ENCODE measurements at regions not wholly inside any gene's neighbourhood (a gene's known extent, or its start where the extent isn't known, plus 50 kb on each side); places are given as distances from the start of the nearest gene placed in this dataset.
"Not testable (repeated sequence)": the region's sequence is repeated elsewhere in the genome, so short reads cannot be mapped to it uniquely, and the experiment has no call there.

- no peak overlapping the region for H2AFZ ChIP-seq (ENCODE audit: low read length)
- H3K36me3 ChIP-seq (ENCODE audit: insufficient read depth, low read length): no peaks in the 10 kb centered on the region
- DNase-seq: no peak
- no peak overlapping the region for H3K4me3 ChIP-seq (ENCODE audit: low read length)
- no peak overlapping the region for H3K9ac ChIP-seq (ENCODE audit: low read length)
- no peaks in the 10 kb centered on the region for H3K79me2 ChIP-seq (ENCODE audit: low read length)
- H3K27me3 ChIP-seq (ENCODE audit: low read length): no peaks in the 10 kb centered on the region
- H3K4me1 ChIP-seq (ENCODE audit: low read length): no peaks in the 10 kb centered on the region
- H3K27ac ChIP-seq (ENCODE audit: low read length): no peak overlapping the region
- no peaks in the 10 kb centered on the region for H3K9me2 ChIP-seq (replicated peaks; ENCODE audit: insufficient read depth, low read length)
- no peak overlapping the region for H3K4me2 ChIP-seq (ENCODE audit: low read depth, low read length, poor library complexity, severe bottlenecking)
- H3K9me3 ChIP-seq (ENCODE audit: low read length): no peaks in the 10 kb centered on the region
- no peaks in the 10 kb centered on the region for H4K20me1 ChIP-seq (ENCODE audit: insufficient read depth, low read depth, low read length)
These were observed 227.9 kb upstream of the KYNU start for GRCh38 chr2:142649581-142649980.

GRCh38 chr2:142642650-142643049, 234.8 kb upstream of the KYNU start:
- Histone ChIP-seq H2AFZ (ENCODE audit: low read length) (no peak overlapping the region), H3K9ac (ENCODE audit: low read length) (no peak overlapping the region), H3K4me1 (ENCODE audit: low read length) (no peaks in the 10 kb centered on the region)

GRCh38 chr2:142629193-142629592, 248.3 kb upstream of the KYNU start:
- Histone ChIP-seq H3K27me3 (ENCODE audit: low read length) (no peaks in the 10 kb centered on the region), H3K36me3 (ENCODE audit: insufficient read depth, low read length) (no peaks in the 10 kb centered on the region), H3K9me3 (ENCODE audit: low read length) (no peaks in the 10 kb centered on the region; the same call in 1 of the 2 replicates), H3K9ac (ENCODE audit: low read length) (no peak overlapping the region), H2AFZ (ENCODE audit: low read length) (no peak overlapping the region), H3K4me3 (ENCODE audit: low read length) (no peak overlapping the region), H3K4me2 (ENCODE audit: low read depth, low read length, poor library complexity, severe bottlenecking) (no peak overlapping the region), H4K20me1 (ENCODE audit: insufficient read depth, low read depth, low read length) (no peaks in the 10 kb centered on the region), H3K4me1 (ENCODE audit: low read length) (no peaks in the 10 kb centered on the region), H3K79me2 (ENCODE audit: low read length) (no peaks in the 10 kb centered on the region), H3K9me2 (replicated peaks; ENCODE audit: insufficient read depth, low read length) (no peaks in the 10 kb centered on the region), H3K27ac (ENCODE audit: low read length) (no peak overlapping the region)
- DNase-seq: no peak

More at GRCh38 chr2:142642650-142643049, 234.8 kb upstream of the KYNU start:
- Histone ChIP-seq H3K79me2 (ENCODE audit: low read length) (no peaks in the 10 kb centered on the region), H3K27me3 (ENCODE audit: low read length) (no peaks in the 10 kb centered on the region), H3K4me2 (ENCODE audit: low read depth, low read length, poor library complexity, severe bottlenecking) (no peak overlapping the region), H3K9me3 (ENCODE audit: low read length) (no peaks in the 10 kb centered on the region), H4K20me1 (ENCODE audit: insufficient read depth, low read depth, low read length) (no peaks in the 10 kb centered on the region), H3K4me3 (ENCODE audit: low read length) (no peak overlapping the region), H3K36me3 (ENCODE audit: insufficient read depth, low read length) (no peaks in the 10 kb centered on the region), H3K27ac (ENCODE audit: low read length) (no peak overlapping the region), H3K9me2 (replicated peaks; ENCODE audit: insufficient read depth, low read length) (no peaks in the 10 kb centered on the region)
- DNase-seq: no peak

DNA sequence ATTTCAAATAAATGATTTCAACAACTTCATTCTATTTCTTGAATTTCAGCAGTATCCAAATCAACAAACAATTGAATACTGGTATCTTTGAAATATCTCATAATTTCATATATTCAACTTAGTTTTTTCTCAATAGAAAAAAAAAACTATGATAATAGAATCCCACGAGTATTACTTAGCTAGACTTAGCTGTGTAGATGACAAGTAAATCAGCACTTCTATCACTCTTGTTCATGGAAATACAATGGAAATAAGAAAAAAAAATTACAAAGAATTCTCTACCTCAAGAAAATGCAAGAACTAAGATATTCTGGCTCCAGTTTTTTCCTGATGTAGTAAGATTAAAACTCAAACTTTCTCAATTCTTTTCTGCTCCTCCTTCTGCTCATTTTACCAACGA, 256.2 kb upstream of the KYNU start:
- H3K27ac ChIP-seq (ENCODE audit: low read length): no peak overlapping the region
- H2AFZ ChIP-seq (ENCODE audit: low read length): no peak overlapping the region
- no peaks in the 10 kb centered on the region for H4K20me1 ChIP-seq (ENCODE audit: insufficient read depth, low read depth, low read length)
- no peak overlapping the region for H3K4me3 ChIP-seq (ENCODE audit: low read length)
- no peaks in the 10 kb centered on the region for H3K9me3 ChIP-seq (ENCODE audit: low read length)
- H3K4me2 ChIP-seq (ENCODE audit: low read depth, low read length, poor library complexity, severe bottlenecking): no peak overlapping the region
- no peaks in the 10 kb centered on the region for H3K36me3 ChIP-seq (ENCODE audit: insufficient read depth, low read length)
- no peaks in the 10 kb centered on the region for H3K4me1 ChIP-seq (ENCODE audit: low read length)
- H3K9me2 ChIP-seq (replicated peaks; ENCODE audit: insufficient read depth, low read length): no peaks in the 10 kb centered on the region
- no peaks in the 10 kb centered on the region for H3K79me2 ChIP-seq (ENCODE audit: low read length)
- H3K27me3 ChIP-seq (ENCODE audit: low read length): no peaks in the 10 kb centered on the region
- DNase-seq: no peak
- no peak overlapping the region for H3K9ac ChIP-seq (ENCODE audit: low read length)

DNA sequence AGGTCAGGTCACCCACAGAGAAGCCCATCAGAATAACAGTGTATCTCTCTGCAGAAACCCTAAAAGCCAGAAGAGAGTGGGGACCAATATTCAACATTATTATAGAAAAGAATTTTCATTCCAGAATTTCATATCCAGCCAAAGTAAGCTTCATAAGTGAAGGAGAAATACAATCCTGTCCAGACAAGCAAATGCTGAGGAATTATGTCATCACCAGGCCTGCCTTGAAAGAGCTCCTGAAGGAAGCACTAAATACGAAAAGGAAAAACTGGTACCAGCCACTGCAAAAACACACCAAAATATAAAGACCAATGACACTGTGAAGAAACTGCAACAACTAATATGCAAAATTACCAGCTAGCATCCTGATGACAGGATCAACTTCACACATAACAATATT, 260.0 kb upstream of the KYNU start:
- H3K79me2 ChIP-seq (ENCODE audit: low read length): no peaks in the 10 kb centered on the region
- H3K36me3 ChIP-seq (ENCODE audit: insufficient read depth, low read length): no peaks in the 10 kb centered on the region
- no peak overlapping the region for H3K9ac ChIP-seq (ENCODE audit: low read length)
- no peaks in the 10 kb centered on the region for H3K9me3 ChIP-seq (ENCODE audit: low read length)
- H3K4me1 ChIP-seq (ENCODE audit: low read length): no peaks in the 10 kb centered on the region
- no peak overlapping the region for H2AFZ ChIP-seq (ENCODE audit: low read length)
- no peak overlapping the region for H3K4me2 ChIP-seq (ENCODE audit: low read depth, low read length, poor library complexity, severe bottlenecking)
- H4K20me1 ChIP-seq (ENCODE audit: insufficient read depth, low read depth, low read length): no peaks in the 10 kb centered on the region
- no peak overlapping the region for H3K4me3 ChIP-seq (ENCODE audit: low read length)
- DNase-seq: no peak
- no peaks in the 10 kb centered on the region for H3K27me3 ChIP-seq (ENCODE audit: low read length)
- H3K9me2 ChIP-seq (replicated peaks; ENCODE audit: insufficient read depth, low read length): no peaks in the 10 kb centered on the region
- no peak overlapping the region for H3K27ac ChIP-seq (ENCODE audit: low read length)

- no peak overlapping the region for H3K9ac ChIP-seq (ENCODE audit: low read length)
- H3K9me2 ChIP-seq (replicated peaks; ENCODE audit: insufficient read depth, low read length): no peaks in the 10 kb centered on the region
- H2AFZ ChIP-seq (ENCODE audit: low read length): no peak overlapping the region
- H3K9me3 ChIP-seq (ENCODE audit: low read length): no peaks in the 10 kb centered on the region
- no peaks in the 10 kb centered on the region for H4K20me1 ChIP-seq (ENCODE audit: insufficient read depth, low read depth, low read length)
- H3K4me2 ChIP-seq (ENCODE audit: low read depth, low read length, poor library complexity, severe bottlenecking): no peak overlapping the region
- no peaks in the 10 kb centered on the region for H3K79me2 ChIP-seq (ENCODE audit: low read length)
- no peaks in the 10 kb centered on the region for H3K4me1 ChIP-seq (ENCODE audit: low read length)
- H3K27ac ChIP-seq (ENCODE audit: low read length): no peak overlapping the region
- H3K4me3 ChIP-seq (ENCODE audit: low read length): no peak overlapping the region
- DNase-seq: no peak
- H3K36me3 ChIP-seq (ENCODE audit: insufficient read depth, low read length): no peaks in the 10 kb centered on the region
- no peaks in the 10 kb centered on the region for H3K27me3 ChIP-seq (ENCODE audit: low read length)
These were observed 261.6 kb upstream of the KYNU start for GRCh38 chr2:142615876-142616275.

DNA sequence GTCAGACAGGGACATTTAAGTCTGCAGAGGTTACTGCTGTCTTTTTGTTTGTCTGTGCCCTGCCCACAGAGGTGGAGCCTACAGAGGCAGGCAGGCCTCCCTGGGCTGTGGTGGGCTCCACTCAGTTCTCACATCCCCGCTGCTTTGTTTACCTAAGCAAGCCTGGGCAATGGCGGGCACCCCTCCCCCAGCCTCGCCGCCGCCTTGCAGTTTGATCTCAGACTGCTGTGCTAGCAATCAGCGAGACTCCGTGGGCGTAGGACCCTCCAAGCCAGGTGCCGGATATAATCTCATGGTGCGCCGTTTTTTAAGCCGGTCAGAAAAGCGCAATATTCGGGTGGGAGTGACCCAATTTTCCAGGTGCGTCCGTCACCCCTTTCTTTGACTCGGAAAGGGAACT, 264.3 kb upstream of the KYNU start:
- H3K27me3 ChIP-seq (ENCODE audit: low read length); H3K9me3 ChIP-seq (ENCODE audit: low read length): not testable (repeated sequence)

DNA sequence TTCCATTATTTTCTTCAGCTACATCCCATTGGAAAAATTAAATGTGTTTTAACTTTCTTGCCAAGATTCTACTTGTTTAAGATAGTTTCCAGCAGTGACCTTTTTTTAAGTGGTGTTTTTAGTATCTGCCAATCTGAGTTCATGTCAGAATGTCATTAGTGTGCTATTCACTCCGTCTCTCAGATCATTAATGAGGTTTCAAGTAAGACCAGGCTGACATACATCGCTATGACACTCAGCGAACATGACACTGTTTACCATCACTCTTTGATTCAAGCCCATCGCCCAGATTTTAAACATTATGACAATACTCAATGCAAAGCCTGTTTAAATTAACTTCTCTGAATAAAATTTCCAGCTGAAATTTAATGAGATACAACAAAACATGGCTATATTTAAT, 272.0 kb upstream of the KYNU start:
- no peaks in the 10 kb centered on the region for H3K4me1 ChIP-seq (ENCODE audit: low read length)
- no peaks in the 10 kb centered on the region for H3K79me2 ChIP-seq (ENCODE audit: low read length)
- no peak for DNase-seq
- H3K9ac ChIP-seq (ENCODE audit: low read length): no peak overlapping the region
- H3K27me3 ChIP-seq (ENCODE audit: low read length): no peaks in the 10 kb centered on the region
- H3K9me3 ChIP-seq (ENCODE audit: low read length): no peaks in the 10 kb centered on the region
- no peak overlapping the region for H3K4me2 ChIP-seq (ENCODE audit: low read depth, low read length, poor library complexity, severe bottlenecking)
- no peaks in the 10 kb centered on the region for H3K36me3 ChIP-seq (ENCODE audit: insufficient read depth, low read length)
- no peak overlapping the region for H2AFZ ChIP-seq (ENCODE audit: low read length)
- no peak overlapping the region for H3K27ac ChIP-seq (ENCODE audit: low read length)
- H4K20me1 ChIP-seq (ENCODE audit: insufficient read depth, low read depth, low read length): no peaks in the 10 kb centered on the region
- no peak overlapping the region for H3K4me3 ChIP-seq (ENCODE audit: low read length)
- no peaks in the 10 kb centered on the region for H3K9me2 ChIP-seq (replicated peaks; ENCODE audit: insufficient read depth, low read length)

More for the DNA sequence above, 264.3 kb upstream of the KYNU start:
- not testable (repeated sequence) for DNase-seq; H3K79me2 ChIP-seq (ENCODE audit: low read length); H4K20me1 ChIP-seq (ENCODE audit: insufficient read depth, low read depth, low read length); H3K36me3 ChIP-seq (ENCODE audit: insufficient read depth, low read length); H3K27ac ChIP-seq (ENCODE audit: low read length); H3K4me2 ChIP-seq (ENCODE audit: low read depth, low read length, poor library complexity, severe bottlenecking); H3K4me3 ChIP-seq (ENCODE audit: low read length); H3K9ac ChIP-seq (ENCODE audit: low read length); H3K9me2 ChIP-seq (replicated peaks; ENCODE audit: insufficient read depth, low read length); H2AFZ ChIP-seq (ENCODE audit: low read length); H3K4me1 ChIP-seq (ENCODE audit: low read length)

DNA sequence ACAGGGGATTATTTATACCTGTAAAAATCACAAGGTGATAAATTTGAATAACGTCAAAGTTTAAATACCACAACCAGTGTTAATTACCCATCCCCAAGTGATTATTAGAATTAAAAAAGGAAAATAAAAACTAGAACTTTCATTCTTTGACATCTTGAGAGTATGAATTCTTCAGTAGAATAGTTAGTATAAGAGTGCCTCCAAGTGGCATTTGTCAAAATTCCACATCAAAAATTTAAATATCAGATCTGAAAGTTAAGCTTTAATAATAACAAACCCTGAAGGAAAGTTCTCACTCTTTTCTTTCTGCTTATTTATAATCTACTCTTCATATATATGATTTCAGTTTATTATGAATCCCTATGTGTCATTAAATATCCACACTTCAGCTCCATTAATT, 273.7 kb upstream of the KYNU start:
- H3K27ac ChIP-seq (ENCODE audit: low read length): no peak overlapping the region
- H3K9me2 ChIP-seq (replicated peaks; ENCODE audit: insufficient read depth, low read length): no peaks in the 10 kb centered on the region
- no peaks in the 10 kb centered on the region for H4K20me1 ChIP-seq (ENCODE audit: insufficient read depth, low read depth, low read length)
- no peaks in the 10 kb centered on the region for H3K79me2 ChIP-seq (ENCODE audit: low read length)
- H3K9ac ChIP-seq (ENCODE audit: low read length): no peak overlapping the region
- H3K9me3 ChIP-seq (ENCODE audit: low read length): no peaks in the 10 kb centered on the region
- no peak overlapping the region for H3K4me3 ChIP-seq (ENCODE audit: low read length)
- no peak overlapping the region for H2AFZ ChIP-seq (ENCODE audit: low read length)
- no peaks in the 10 kb centered on the region for H3K4me1 ChIP-seq (ENCODE audit: low read length)
- no peak overlapping the region for H3K4me2 ChIP-seq (ENCODE audit: low read depth, low read length, poor library complexity, severe bottlenecking)
- H3K27me3 ChIP-seq (ENCODE audit: low read length): no peaks in the 10 kb centered on the region
- H3K36me3 ChIP-seq (ENCODE audit: insufficient read depth, low read length): no peaks in the 10 kb centered on the region
- no peak for DNase-seq

Measured in Karpas-422 (cell line).